Muscle of leg (tissue), 3 donors: ENCODE measurements at regions not wholly inside any gene's neighbourhood (a gene's known extent, or its start where the extent isn't known, plus 50 kb on each side); places are given as distances from the start of the nearest gene placed in this dataset.
A peak's percentile ranks its signal among the peaks of the same experiment; 100 is the strongest.

Experiments used
- DNase-seq: peaks from one replicate; pipeline ENCODE4 v3.0.0; 2013
- H3K27ac ChIP-seq: one replicate; pipeline ENCODE4 v1.5.1; 2013; ENCODE audit warnings: mild to moderate bottlenecking, low read length, control low read depth
- H3K27me3 ChIP-seq: one replicate; pipeline ENCODE4 v1.6.1; 2013; ENCODE audit warnings: low read length; ENCODE audit not compliant: control insufficient read depth, insufficient read depth
- H3K36me3 ChIP-seq: one replicate; pipeline ENCODE4 v1.6.1; 2013; ENCODE audit warnings: low read length; ENCODE audit not compliant: control insufficient read depth, insufficient read depth
- H3K4me1 ChIP-seq: one replicate; pipeline ENCODE4 v1.6.1; 2013; ENCODE audit warnings: low read length; ENCODE audit not compliant: control insufficient read depth, insufficient read depth
- H3K4me3 ChIP-seq: one replicate; pipeline ENCODE4 v1.5.1; 2013; ENCODE audit warnings: low read length, control low read depth
- H3K9me3 ChIP-seq: replicated peaks from 2 replicates; pipeline ENCODE4 v1.6.1; 2013; ENCODE audit warnings: low read depth, low read length; ENCODE audit not compliant: control insufficient read depth
- WGBS: methylation state at CpG from one replicate; pipeline ENCODE4 v1.1.5; 2013; ENCODE audit warnings: missing lambda C conversion rate; ENCODE audit not compliant: insufficient coverage; 5-methylcytosine and 5-hydroxymethylcytosine counted together

- H3K36me3 ChIP-seq = no peaks in the 10 kb centered on the region
- peak; percentile 33 for DNase-seq
- 14% methylated on average over 4 of the region's 10 CpGs for WGBS
- H3K9me3 ChIP-seq = no peaks in the 10 kb centered on the region
- no peak overlapping the region for H3K4me3 ChIP-seq
- H3K27ac ChIP-seq = no peak overlapping the region
- no peaks in the 10 kb centered on the region for H3K27me3 ChIP-seq
- no peaks in the 10 kb centered on the region for H3K4me1 ChIP-seq
These were observed 735.8 kb upstream of the WWC1 start for GRCh38 chr5:167555565-167556166.

GRCh38 chr5:167557359-167557758 lies 734.1 kb upstream of the WWC1 start:
- no peak overlapping the region for H3K27ac ChIP-seq
- H3K4me1 ChIP-seq = no peaks in the 10 kb centered on the region
- H3K4me3 ChIP-seq = no peak overlapping the region
- WGBS = no CpG with 5 or more reads among the region's 2 CpGs
- no peaks in the 10 kb centered on the region for H3K9me3 ChIP-seq
- DNase-seq = no peak
- no peaks in the 10 kb centered on the region for H3K27me3 ChIP-seq
- H3K36me3 ChIP-seq = no peaks in the 10 kb centered on the region

- Histone ChIP-seq H3K4me1 (no peaks in the 10 kb centered on the region), H3K9me3 (no peaks in the 10 kb centered on the region), H3K4me3 (no peak overlapping the region), H3K36me3 (no peaks in the 10 kb centered on the region), H3K27me3 (no peaks in the 10 kb centered on the region), H3K27ac (no peak overlapping the region)
- 84% methylated on average over 4 of the region's 9 CpGs for WGBS
- no peak for DNase-seq
These were observed 729.6 kb upstream of the WWC1 start for GRCh38 chr5:167561796-167562195.

GRCh38 chr5:167564275-167564674 lies 727.2 kb upstream of the WWC1 start:
- no peak for DNase-seq
- H3K4me1 ChIP-seq = no peaks in the 10 kb centered on the region
- no peaks in the 10 kb centered on the region for H3K36me3 ChIP-seq
- no peak overlapping the region for H3K27ac ChIP-seq
- H3K4me3 ChIP-seq = no peak overlapping the region
- H3K9me3 ChIP-seq = no peaks in the 10 kb centered on the region
- H3K27me3 ChIP-seq = no peaks in the 10 kb centered on the region
- WGBS = 80% methylated on average over 1 of the region's 1 CpG

GRCh38 chr5:167565189-167565954 lies 726.1 kb upstream of the WWC1 start:
- no peaks in the 10 kb centered on the region for H3K36me3 ChIP-seq

GRCh38 chr5:167570431-167570830 lies 721.0 kb upstream of the WWC1 start:
- peaks cover 13% of the 10 kb centered on the region for H3K27me3 ChIP-seq
- H3K27ac ChIP-seq = no peak overlapping the region
- no peaks in the 10 kb centered on the region for H3K36me3 ChIP-seq
- H3K4me1 ChIP-seq = peaks cover 4% of the 10 kb centered on the region
- DNase-seq = no peak
- no peaks in the 10 kb centered on the region for H3K9me3 ChIP-seq
- no peak overlapping the region for H3K4me3 ChIP-seq
- 80% methylated on average over 1 of the region's 5 CpGs for WGBS

More at GRCh38 chr5:167565189-167565954, 726.1 kb upstream of the WWC1 start:
- DNase-seq = peak; percentile 22
- no peaks in the 10 kb centered on the region for H3K4me1 ChIP-seq
- H3K27ac ChIP-seq = no peak overlapping the region
- no peaks in the 10 kb centered on the region for H3K9me3 ChIP-seq
- no peaks in the 10 kb centered on the region for H3K27me3 ChIP-seq
- no peak overlapping the region for H3K4me3 ChIP-seq
- no CpG with 5 or more reads among the region's 8 CpGs for WGBS

GRCh38 chr5:167571824-167572223 lies 719.6 kb upstream of the WWC1 start:
- H3K9me3 ChIP-seq = no peaks in the 10 kb centered on the region
- WGBS = 50% methylated on average over 2 of the region's 3 CpGs
- DNase-seq = no peak
- no peaks in the 10 kb centered on the region for H3K36me3 ChIP-seq
- H3K4me1 ChIP-seq = peaks cover 4% of the 10 kb centered on the region
- H3K27me3 ChIP-seq = peaks cover 13% of the 10 kb centered on the region
- H3K27ac ChIP-seq = no peak overlapping the region
- no peak overlapping the region for H3K4me3 ChIP-seq

- H3K36me3 ChIP-seq = no peaks in the 10 kb centered on the region
- under 1% methylated on average over 21 of the region's 23 CpGs for whole genome bisulfite sequencing
- peak overlapping the region; percentile 41 for H3K4me3 ChIP-seq
- H3K9me3 ChIP-seq = no peaks in the 10 kb centered on the region
- peak; percentile 72 for DNase-seq
- peaks cover 16% of the 10 kb centered on the region for H3K27me3 ChIP-seq
- peaks cover 4% of the 10 kb centered on the region for H3K4me1 ChIP-seq
- no peak overlapping the region for H3K27ac ChIP-seq
These were observed 717.9 kb upstream of the WWC1 start for GRCh38 chr5:167573370-167574127.

GRCh38 chr5:167574464-167574863 lies 717.0 kb upstream of the WWC1 start:
- Histone ChIP-seq H3K36me3 (no peaks in the 10 kb centered on the region), H3K4me3 (no peak overlapping the region), H3K9me3 (no peaks in the 10 kb centered on the region), H3K27me3 (peaks cover 16% of the 10 kb centered on the region), H3K27ac (no peak overlapping the region), H3K4me1 (peaks cover 4% of the 10 kb centered on the region)
- no peak for DNase-seq
- 50% methylated on average over 6 of the region's 7 CpGs for WGBS

GRCh38 chr5:167575330-167575729 lies 716.1 kb upstream of the WWC1 start:
- H3K4me1 ChIP-seq = peaks cover 4% of the 10 kb centered on the region
- no peaks in the 10 kb centered on the region for H3K36me3 ChIP-seq
- H3K27me3 ChIP-seq = peaks cover 16% of the 10 kb centered on the region
- DNase-seq = no peak
- H3K9me3 ChIP-seq = no peaks in the 10 kb centered on the region
- H3K4me3 ChIP-seq = no peak overlapping the region
- no peak overlapping the region for H3K27ac ChIP-seq
- no CpG with 5 or more reads among the region's 5 CpGs for WGBS
